Karpas-422 (cell line): ENCODE measurements at regions not wholly inside any gene's neighbourhood (a gene's known extent, or its start where the extent isn't known, plus 50 kb on each side); places are given as distances from the start of the nearest gene placed in this dataset.
"Not testable (repeated sequence)": the region's sequence is repeated elsewhere in the genome, so short reads cannot be mapped to it uniquely, and the experiment has no call there.

Source experiments
- DNase-seq: peaks from one replicate; pipeline ENCODE4 v3.0.0-alpha.2; 2015
- H2AFZ ChIP-seq: fragments of 200-600 bp; sonication (generic); 2 replicates; pipeline ENCODE4 v1.6.1; 2014; ENCODE audit warnings: antibody characterized with exemption, low read length, mixed read lengths
- H3K27ac ChIP-seq: fragments of 200-600 bp; sonication (generic); 2 replicates; pipeline ENCODE4 v1.5.1; 2014; ENCODE audit warnings: mild to moderate bottlenecking, low read length, moderate library complexity
- H3K27me3 ChIP-seq: fragments of 200-600 bp; sonication (generic); 2 replicates; pipeline ENCODE4 v1.6.1; 2014; ENCODE audit warnings: low read length, mixed read lengths
- H3K36me3 ChIP-seq: fragments of 200-600 bp; sonication (generic); 2 replicates; pipeline ENCODE4 v1.6.1; 2014; ENCODE audit warnings: low read length, mixed read lengths; ENCODE audit not compliant: insufficient read depth
- H3K4me1 ChIP-seq: fragments of 200-600 bp; sonication (generic); 2 replicates; pipeline ENCODE4 v1.6.1; 2014; ENCODE audit warnings: mild to moderate bottlenecking, low read length, mixed read lengths
- H3K4me2 ChIP-seq: fragments of 200-600 bp; sonication (generic); 2 replicates; pipeline ENCODE4 v1.6.1; 2014; ENCODE audit warnings: low read length, low read depth, mild to moderate bottlenecking; ENCODE audit not compliant: poor library complexity, severe bottlenecking
- H3K4me3 ChIP-seq: fragments of 200-600 bp; sonication (generic); 2 replicates; pipeline ENCODE4 v1.5.1; 2014; ENCODE audit warnings: mild to moderate bottlenecking, antibody characterized with exemption, low read length, mixed read lengths
- H3K79me2 ChIP-seq: fragments of 200-600 bp; sonication (generic); 2 replicates; pipeline ENCODE4 v1.6.1; 2014; ENCODE audit warnings: mild to moderate bottlenecking, low read length, mixed read lengths
- H3K9ac ChIP-seq: fragments of 200-600 bp; sonication (generic); 2 replicates; pipeline ENCODE4 v1.6.0; 2014; ENCODE audit warnings: low read length
- H3K9me2 ChIP-seq: fragments of 200-600 bp; sonication (generic), shearing (Covaris generic); replicated peaks from 2 replicates; pipeline ENCODE4 v1.6.0; 2014; ENCODE audit warnings: mild to moderate bottlenecking, low read length, moderate library complexity; ENCODE audit not compliant: insufficient read depth
- H3K9me3 ChIP-seq: fragments of 300-700, 200-600 bp; sonication (generic); 2 replicates; pipeline ENCODE4 v1.6.1; 2014; ENCODE audit warnings: low read length, mixed read lengths
- H4K20me1 ChIP-seq: fragments of 200-600 bp; sonication (generic); 2 replicates; pipeline ENCODE4 v1.6.1; 2014; ENCODE audit warnings: mild to moderate bottlenecking, antibody characterized with exemption, low read length, low read depth; ENCODE audit not compliant: insufficient read depth

DNA sequence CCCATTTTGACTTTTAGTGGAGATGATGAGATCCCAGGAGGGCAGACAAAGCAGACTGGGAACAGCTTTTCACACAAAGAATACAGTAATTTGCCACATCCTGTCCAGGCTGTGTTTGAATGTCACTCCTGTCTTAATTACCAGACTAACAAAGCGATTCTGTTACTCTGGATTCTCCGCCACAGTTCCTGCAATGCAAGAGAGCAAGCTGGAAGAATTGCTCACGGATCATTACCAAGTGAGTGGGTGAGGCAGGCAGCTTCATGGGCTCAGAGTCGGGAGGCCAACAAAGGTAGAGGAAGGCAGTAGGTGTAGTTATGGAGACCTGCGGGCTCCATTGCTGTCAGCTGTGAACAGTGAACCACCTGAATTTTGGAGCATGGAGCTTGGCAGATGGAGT, 250.5 kb upstream of the ATP5MC3 start:
- Histone ChIP-seq H3K9ac (no peak overlapping the region), H3K27ac (no peak overlapping the region), H4K20me1 (no peaks in the 10 kb centered on the region), H3K79me2 (no peaks in the 10 kb centered on the region), H3K9me3 (peaks cover 8% of the 10 kb centered on the region), H3K4me1 (no peaks in the 10 kb centered on the region; the same call in 1 of the 2 replicates), H3K4me3 (no peak overlapping the region), H3K4me2 (no peak overlapping the region), H3K36me3 (no peaks in the 10 kb centered on the region), H3K27me3 (0 out of 2 replicates have a peak, but pooled peaks cover 3% of the 10 kb centered on the region), H3K9me2 (no peaks in the 10 kb centered on the region), H2AFZ (no peak overlapping the region)
- DNase-seq, result peak; percentile 9

DNA sequence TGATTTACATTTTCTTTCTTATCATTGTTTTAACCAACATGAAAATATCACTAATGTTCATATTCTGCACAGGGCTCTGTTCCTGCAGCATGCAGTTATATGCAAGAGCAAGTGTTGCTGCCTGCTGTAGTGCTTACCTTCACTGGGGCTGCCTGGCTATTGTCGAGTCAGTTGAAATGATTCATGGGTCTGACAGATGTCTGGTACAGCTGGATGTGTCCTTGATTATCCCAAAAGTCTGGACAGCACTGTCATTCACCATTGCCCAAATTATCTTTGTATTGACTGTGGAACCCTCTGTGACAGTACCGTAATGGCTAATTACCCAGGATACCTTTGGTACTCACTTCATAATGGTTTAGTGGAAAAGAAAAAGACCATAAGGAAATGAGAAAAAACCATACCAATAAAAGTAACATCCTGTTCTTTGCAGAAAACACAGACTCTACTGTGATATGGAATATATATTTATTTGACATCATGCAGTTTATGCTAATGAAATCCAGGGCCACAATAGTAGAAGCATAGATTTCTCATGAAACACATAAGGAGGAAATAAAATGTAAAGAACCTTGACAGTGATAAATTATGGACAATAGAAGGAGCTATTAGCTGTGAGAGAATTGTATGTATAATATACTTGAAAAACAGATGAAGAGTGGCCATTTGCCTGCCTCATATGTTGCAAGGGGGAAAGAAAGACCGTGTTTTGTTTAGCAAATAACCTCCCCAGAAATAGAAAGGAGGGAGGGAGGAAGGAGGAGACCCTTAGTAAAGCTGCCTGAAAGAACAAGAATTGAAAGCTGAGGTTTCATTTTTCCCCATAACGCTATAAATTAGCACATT, 249.8 kb upstream of the ATP5MC3 start:
- Histone ChIP-seq H2AFZ (no peak overlapping the region), H3K27ac (no peak overlapping the region), H3K27me3 (0 out of 2 replicates have a peak, but pooled peaks cover 3% of the 10 kb centered on the region), H3K36me3 (no peaks in the 10 kb centered on the region), H3K9me3 (peaks cover 8% of the 10 kb centered on the region), H3K9ac (no peak overlapping the region), H3K4me1 (no peaks in the 10 kb centered on the region; the same call in 1 of the 2 replicates), H3K79me2 (no peaks in the 10 kb centered on the region), H3K9me2 (no peaks in the 10 kb centered on the region), H3K4me3 (no peak overlapping the region), H4K20me1 (no peaks in the 10 kb centered on the region), H3K4me2 (no peak overlapping the region)
- DNase-seq, result peak; percentile 34

DNA sequence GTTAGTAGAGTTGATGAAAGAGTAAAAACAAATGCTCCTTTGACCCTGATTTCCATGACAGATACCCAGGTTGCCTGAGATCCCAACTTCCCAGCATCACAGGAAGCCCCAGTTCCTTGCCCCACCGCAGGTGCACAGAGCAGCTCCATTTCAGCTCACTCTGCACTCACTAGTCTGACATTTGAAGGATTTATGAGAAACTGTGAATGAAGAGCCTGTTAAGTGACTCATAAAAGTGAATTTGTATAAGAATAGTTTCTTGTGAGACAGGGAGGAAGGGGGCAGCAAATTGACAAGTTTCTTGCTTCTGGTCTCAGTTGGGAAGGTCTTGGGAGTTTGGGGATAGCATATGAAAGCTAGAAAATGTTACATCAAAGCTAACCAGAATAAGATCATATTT, 248.7 kb upstream of the ATP5MC3 start:
- no peak overlapping the region for H2AFZ ChIP-seq
- no peaks in the 10 kb centered on the region for H4K20me1 ChIP-seq

DNA sequence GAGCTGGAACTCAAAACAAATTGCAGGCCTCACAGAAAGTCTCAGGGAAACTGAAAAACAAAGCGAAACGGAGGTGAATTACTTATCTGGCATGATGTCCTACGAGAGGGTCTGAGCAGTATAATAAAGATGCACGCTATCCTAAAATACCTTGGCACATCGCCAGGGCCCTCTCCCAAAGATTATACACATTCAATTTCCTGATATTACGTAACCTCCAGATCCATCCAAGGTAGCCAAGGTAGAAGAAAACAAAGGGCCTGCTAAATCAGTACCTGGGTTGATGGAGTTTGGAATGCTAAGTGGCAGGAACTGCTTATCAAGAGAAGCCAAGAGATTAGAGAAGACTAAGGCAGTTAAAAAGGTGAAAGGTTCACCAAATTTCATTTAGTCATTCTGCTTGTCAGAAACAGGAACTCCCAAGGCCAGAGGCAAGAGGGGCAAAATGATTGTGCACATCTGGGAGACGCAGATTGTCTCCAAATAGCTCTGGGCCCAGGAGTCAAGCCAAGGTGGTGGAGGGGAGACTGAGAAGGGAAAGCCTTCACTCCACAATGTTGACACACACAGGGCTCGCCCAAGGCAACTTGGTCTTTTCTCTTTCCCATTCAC, 236.8 kb upstream of the ATP5MC3 start:
- no peak overlapping the region for H2AFZ ChIP-seq
- no peaks in the 10 kb centered on the region for H3K4me1 ChIP-seq
- H3K9ac ChIP-seq, result no peak overlapping the region
- H3K79me2 ChIP-seq, result no peaks in the 10 kb centered on the region
- H3K4me2 ChIP-seq, result no peak overlapping the region
- H3K27me3 ChIP-seq, result no peaks in the 10 kb centered on the region
- no peaks in the 10 kb centered on the region for H3K36me3 ChIP-seq
- H3K4me3 ChIP-seq, result no peak overlapping the region
- no peak for DNase-seq
- no peaks in the 10 kb centered on the region for H4K20me1 ChIP-seq
- H3K9me3 ChIP-seq, result no peaks in the 10 kb centered on the region
- no peak overlapping the region for H3K27ac ChIP-seq
- no peaks in the 10 kb centered on the region for H3K9me2 ChIP-seq

More for the DNA sequence above, 248.7 kb upstream of the ATP5MC3 start:
- no peaks in the 10 kb centered on the region; the same call in 1 of the 2 replicates for H3K4me1 ChIP-seq
- peaks cover 8% of the 10 kb centered on the region for H3K9me3 ChIP-seq
- no peak for DNase-seq
- H3K79me2 ChIP-seq, result no peaks in the 10 kb centered on the region
- 0 out of 2 replicates have a peak, but pooled peaks cover 3% of the 10 kb centered on the region for H3K27me3 ChIP-seq
- no peaks in the 10 kb centered on the region for H3K9me2 ChIP-seq
- no peak overlapping the region for H3K9ac ChIP-seq
- H3K36me3 ChIP-seq, result no peaks in the 10 kb centered on the region
- H3K27ac ChIP-seq, result no peak overlapping the region
- H3K4me2 ChIP-seq, result no peak overlapping the region
- no peak overlapping the region for H3K4me3 ChIP-seq

DNA sequence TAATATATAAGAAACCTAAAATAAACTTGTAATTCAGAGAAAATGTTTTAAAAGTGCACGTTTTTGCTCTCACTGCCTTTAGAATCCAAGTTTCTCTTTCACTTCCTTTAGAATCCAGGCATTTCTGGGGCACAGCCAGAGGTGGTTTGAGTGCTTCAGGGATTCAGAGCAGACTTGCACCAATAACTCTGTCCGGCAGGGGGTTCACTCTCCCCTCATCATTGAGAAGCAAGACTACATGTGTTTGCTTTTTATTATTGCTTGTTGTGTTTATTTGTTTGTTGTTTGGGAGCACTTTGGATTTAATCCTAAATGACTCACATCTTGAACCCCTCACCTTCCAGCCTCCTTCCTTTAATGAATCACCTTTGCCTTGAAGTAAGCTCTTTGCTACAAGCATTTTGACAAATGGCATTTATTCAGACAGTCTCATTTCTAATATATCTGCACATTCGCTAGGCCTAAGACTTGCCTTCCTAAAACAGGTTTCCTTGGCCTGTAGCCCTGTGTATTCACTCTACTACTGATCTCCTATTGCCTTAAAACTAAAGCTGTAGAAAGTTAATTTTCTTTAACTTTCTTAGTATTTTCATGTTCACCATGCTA, 233.5 kb upstream of the ATP5MC3 start:
- Histone ChIP-seq H3K4me2 (no peak overlapping the region), H3K27me3 (no peaks in the 10 kb centered on the region), H3K27ac (no peak overlapping the region), H2AFZ (no peak overlapping the region), H3K4me3 (no peak overlapping the region), H3K36me3 (no peaks in the 10 kb centered on the region), H4K20me1 (no peaks in the 10 kb centered on the region), H3K9me3 (no peaks in the 10 kb centered on the region), H3K9ac (no peak overlapping the region), H3K79me2 (no peaks in the 10 kb centered on the region), H3K9me2 (no peaks in the 10 kb centered on the region), H3K4me1 (no peaks in the 10 kb centered on the region)
- DNase-seq, result peak; percentile 66

DNA sequence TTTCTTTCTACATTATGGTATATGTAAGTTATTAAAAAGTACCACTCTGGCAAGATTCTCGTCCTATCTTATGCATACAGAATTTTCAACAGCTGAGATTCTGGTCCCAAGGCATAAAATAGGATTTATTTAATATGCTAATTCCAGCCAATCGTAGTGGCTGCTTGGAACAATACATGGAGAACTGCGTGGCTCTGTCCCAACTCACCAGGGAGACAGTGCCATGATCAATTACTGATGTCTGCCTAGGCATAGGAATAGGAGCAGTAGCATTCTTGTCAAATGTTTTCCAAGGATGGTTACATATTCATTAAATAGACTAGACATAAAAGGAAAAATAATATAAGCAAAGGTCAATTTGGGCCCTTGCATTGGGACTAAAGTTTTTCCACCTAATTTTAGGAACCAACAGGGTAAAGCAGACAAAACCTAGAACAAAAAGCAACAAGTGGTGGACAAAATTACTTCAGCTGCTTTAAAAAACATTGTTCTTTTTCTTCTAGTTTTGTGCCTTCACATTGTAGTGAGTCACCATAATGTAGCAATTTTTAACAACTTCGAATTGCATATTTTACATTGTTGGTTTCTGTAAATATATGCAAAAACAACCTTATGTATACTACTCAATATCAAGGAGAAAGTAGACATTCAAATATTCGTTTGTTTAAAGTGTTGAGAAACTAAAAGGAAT, 232.8 kb upstream of the ATP5MC3 start:
- Histone ChIP-seq H3K9ac (no peak overlapping the region), H3K36me3 (no peaks in the 10 kb centered on the region), H3K9me3 (no peaks in the 10 kb centered on the region), H3K27ac (no peak overlapping the region), H3K4me3 (no peak overlapping the region), H3K4me2 (no peak overlapping the region), H3K79me2 (no peaks in the 10 kb centered on the region), H4K20me1 (no peaks in the 10 kb centered on the region), H3K9me2 (no peaks in the 10 kb centered on the region), H3K4me1 (no peaks in the 10 kb centered on the region), H3K27me3 (no peaks in the 10 kb centered on the region), H2AFZ (no peak overlapping the region)
- no peak for DNase-seq

DNA sequence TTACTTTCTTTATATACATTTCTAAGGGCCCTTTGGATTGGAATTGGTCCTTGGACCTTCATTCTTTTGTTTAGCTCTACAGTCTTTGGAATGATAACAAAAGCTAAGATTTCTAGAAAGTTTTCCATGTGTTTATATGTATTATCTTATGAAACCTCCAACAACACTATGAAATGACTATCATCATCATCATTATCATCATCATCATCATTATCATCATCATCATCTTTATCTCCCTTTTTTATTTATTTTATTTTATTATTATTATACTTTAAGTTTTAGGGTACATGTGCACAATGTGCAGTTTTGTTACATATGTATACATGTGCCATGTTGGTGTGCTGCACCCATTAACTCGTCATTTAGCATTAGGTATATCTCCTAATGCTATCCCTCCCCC, 229.4 kb upstream of the ATP5MC3 start:
- H3K9ac ChIP-seq, DNase-seq, H3K4me1 ChIP-seq, H3K27ac ChIP-seq, H3K4me3 ChIP-seq, H3K79me2 ChIP-seq, H3K9me2 ChIP-seq, H2AFZ ChIP-seq, H3K36me3 ChIP-seq, H3K9me3 ChIP-seq, H3K4me2 ChIP-seq, H3K27me3 ChIP-seq, H4K20me1 ChIP-seq: not testable (repeated sequence)

DNA sequence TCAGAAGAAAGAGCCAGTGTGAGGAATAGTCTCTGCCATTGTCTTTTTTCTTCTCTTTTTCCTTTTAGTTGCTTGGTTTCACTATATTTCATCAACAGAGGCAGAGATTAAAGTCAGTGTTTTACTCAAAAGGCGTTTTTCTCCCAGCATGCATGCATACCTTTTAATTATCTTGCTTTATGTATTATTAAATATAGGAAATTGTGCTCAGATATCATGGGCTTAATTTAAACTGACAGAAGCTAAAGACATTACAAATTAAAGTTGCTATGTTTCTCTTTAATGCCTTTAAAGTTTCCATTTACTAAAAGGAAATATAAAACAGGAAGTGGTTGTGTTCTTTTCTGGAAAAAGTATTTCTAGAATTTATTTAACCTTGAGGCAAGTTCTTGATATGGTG, 223.3 kb upstream of the ATP5MC3 start:
- no peak overlapping the region for H3K4me2 ChIP-seq
- no peaks in the 10 kb centered on the region for H3K36me3 ChIP-seq
- H3K4me1 ChIP-seq, result no peaks in the 10 kb centered on the region
- H4K20me1 ChIP-seq, result no peaks in the 10 kb centered on the region
- no peaks in the 10 kb centered on the region for H3K9me3 ChIP-seq
- H3K27ac ChIP-seq, result no peak overlapping the region
- no peaks in the 10 kb centered on the region for H3K9me2 ChIP-seq
- H3K4me3 ChIP-seq, result no peak overlapping the region
- H2AFZ ChIP-seq, result no peak overlapping the region
- DNase-seq, result no peak
- H3K9ac ChIP-seq, result no peak overlapping the region
- H3K27me3 ChIP-seq, result no peaks in the 10 kb centered on the region
- no peaks in the 10 kb centered on the region for H3K79me2 ChIP-seq
